ENCODE measurements at regions not wholly inside any gene's neighbourhood (a gene's known extent, or its start where the extent isn't known, plus 50 kb on each side); places are given as distances from the start of the nearest gene placed in this dataset.

DNA sequence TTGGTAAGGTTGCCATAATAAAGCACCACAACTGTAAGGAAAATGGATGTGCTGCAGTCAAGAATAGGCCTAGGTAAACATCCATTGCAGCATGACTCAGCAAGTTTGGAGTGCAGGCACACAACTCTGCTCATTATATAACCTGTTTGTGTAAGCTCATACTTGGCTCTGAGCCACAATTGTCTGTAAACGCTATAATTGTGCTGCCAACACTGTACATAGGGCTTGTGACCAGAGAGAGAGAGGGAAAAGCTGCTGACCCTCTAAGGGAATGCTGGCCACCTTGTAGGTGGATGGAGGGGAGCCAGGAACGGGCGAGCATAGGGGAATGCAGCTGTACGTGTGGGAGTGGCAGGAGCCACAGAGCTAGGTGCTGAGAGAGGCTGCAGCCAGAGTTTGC, 2186.5 kb upstream of the ACO1 start (continued):
- no peak for TF ChIP-seq SAP30 (IDR thresholded peaks at IDR 0.05; ENCODE audit: insufficient read depth, insufficient replicate concordance, low read length)
- no peak for TF ChIP-seq TEAD4 (IDR thresholded peaks at IDR 0.05; ENCODE audit: low read depth, low read length)
